ENCODE measurements at regions not wholly inside any gene's neighbourhood (a gene's known extent, or its start where the extent isn't known, plus 50 kb on each side); places are given as distances from the start of the nearest gene placed in this dataset.

DNA sequence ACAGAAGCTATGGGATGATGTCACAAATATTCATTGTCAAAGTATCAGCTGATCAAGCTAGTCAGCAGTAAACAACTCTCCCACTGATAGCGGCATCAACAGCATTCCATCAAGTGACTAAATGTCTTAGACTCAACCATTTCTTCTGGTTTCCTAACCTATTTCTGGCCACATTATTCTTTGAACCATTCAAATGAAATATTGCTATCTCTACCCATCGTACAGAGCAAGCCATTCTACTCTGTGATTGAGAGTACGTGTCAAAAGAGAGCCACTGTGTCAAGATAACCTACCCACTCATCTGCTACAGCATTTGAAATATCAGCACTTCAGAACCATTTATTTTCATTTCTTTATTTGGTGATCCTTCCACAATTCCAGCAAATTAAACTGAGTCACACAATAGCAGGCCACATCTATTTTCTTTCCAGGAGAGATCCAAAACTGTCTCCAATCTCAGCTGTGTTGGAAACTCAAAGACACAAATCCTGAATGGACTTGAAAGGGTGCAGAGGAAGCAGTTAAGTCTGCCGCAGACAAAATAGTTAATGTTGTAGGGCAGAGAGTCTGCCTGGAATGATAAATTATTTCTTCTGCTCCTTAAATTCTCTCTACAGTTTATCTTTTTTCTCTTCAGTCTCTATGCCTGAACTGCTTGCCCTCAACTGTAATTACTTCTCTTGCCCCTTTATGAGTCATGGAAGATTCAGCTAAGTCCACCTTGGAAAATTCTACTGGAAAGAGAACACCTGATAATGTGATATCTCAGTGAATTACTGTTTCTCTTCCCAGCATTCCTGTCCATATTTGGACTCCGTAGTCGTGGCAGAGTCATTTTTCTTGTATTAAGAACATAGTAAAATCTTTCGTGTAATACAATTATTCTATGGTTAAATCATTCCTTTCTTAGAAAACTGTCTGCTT, 364.8 kb downstream of the PDGFC start:
- TF ChIP-seq YY1 (IDR thresholded peaks at IDR 0.05; ENCODE audit: low read depth): no peak
- no peak for TF ChIP-seq EGR1 (IDR thresholded peaks at IDR 0.05)
- TF ChIP-seq ZBTB7A (IDR thresholded peaks at IDR 0.05; ENCODE audit: low read depth): no peak
- TF ChIP-seq RAD21 (IDR thresholded peaks at IDR 0.05; ENCODE audit: low read depth): no peak
- no peak for TF ChIP-seq TEAD4 (IDR thresholded peaks at IDR 0.05)
- TF ChIP-seq, protein P1, sequence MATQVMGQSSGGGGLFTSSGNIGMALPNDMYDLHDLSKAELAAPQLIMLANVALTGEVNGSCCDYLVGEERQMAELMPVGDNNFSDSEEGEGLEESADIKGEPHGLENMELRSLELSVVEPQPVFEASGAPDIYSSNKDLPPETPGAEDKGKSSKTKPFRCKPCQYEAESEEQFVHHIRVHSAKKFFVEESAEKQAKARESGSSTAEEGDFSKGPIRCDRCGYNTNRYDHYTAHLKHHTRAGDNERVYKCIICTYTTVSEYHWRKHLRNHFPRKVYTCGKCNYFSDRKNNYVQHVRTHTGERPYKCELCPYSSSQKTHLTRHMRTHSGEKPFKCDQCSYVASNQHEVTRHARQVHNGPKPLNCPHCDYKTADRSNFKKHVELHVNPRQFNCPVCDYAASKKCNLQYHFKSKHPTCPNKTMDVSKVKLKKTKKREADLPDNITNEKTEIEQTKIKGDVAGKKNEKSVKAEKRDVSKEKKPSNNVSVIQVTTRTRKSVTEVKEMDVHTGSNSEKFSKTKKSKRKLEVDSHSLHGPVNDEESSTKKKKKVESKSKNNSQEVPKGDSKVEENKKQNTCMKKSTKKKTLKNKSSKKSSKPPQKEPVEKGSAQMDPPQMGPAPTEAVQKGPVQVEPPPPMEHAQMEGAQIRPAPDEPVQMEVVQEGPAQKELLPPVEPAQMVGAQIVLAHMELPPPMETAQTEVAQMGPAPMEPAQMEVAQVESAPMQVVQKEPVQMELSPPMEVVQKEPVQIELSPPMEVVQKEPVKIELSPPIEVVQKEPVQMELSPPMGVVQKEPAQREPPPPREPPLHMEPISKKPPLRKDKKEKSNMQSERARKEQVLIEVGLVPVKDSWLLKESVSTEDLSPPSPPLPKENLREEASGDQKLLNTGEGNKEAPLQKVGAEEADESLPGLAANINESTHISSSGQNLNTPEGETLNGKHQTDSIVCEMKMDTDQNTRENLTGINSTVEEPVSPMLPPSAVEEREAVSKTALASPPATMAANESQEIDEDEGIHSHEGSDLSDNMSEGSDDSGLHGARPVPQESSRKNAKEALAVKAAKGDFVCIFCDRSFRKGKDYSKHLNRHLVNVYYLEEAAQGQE (IDR thresholded peaks at IDR 0.05; ENCODE audit: low read depth): no peak
- TF ChIP-seq NFIC (IDR thresholded peaks at IDR 0.05): no peak
- no peak for TF ChIP-seq TAF1 (IDR thresholded peaks at IDR 0.05; ENCODE audit: low read depth)
- no peak for TF ChIP-seq EP300 (IDR thresholded peaks at IDR 0.05; ENCODE audit: borderline replicate concordance)
- no peak for TF ChIP-seq FOXM1 (IDR thresholded peaks at IDR 0.05; ENCODE audit: borderline replicate concordance, low read depth)
- no peak for TF ChIP-seq TCF12 (IDR thresholded peaks at IDR 0.05; ENCODE audit: low read depth)
- TF ChIP-seq CEBPB (IDR thresholded peaks at IDR 0.05): no peak
- no peak for TF ChIP-seq CREB1 (IDR thresholded peaks at IDR 0.05; ENCODE audit: low read depth)
- TF ChIP-seq, protein P2, sequence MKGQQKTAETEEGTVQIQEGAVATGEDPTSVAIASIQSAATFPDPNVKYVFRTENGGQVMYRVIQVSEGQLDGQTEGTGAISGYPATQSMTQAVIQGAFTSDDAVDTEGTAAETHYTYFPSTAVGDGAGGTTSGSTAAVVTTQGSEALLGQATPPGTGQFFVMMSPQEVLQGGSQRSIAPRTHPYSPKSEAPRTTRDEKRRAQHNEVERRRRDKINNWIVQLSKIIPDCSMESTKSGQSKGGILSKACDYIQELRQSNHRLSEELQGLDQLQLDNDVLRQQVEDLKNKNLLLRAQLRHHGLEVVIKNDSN (IDR thresholded peaks at IDR 0.05): no peak
- TF ChIP-seq, protein P3, sequence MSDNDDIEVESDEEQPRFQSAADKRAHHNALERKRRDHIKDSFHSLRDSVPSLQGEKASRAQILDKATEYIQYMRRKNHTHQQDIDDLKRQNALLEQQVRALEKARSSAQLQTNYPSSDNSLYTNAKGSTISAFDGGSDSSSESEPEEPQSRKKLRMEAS (IDR thresholded peaks at IDR 0.05): no peak

DNA sequence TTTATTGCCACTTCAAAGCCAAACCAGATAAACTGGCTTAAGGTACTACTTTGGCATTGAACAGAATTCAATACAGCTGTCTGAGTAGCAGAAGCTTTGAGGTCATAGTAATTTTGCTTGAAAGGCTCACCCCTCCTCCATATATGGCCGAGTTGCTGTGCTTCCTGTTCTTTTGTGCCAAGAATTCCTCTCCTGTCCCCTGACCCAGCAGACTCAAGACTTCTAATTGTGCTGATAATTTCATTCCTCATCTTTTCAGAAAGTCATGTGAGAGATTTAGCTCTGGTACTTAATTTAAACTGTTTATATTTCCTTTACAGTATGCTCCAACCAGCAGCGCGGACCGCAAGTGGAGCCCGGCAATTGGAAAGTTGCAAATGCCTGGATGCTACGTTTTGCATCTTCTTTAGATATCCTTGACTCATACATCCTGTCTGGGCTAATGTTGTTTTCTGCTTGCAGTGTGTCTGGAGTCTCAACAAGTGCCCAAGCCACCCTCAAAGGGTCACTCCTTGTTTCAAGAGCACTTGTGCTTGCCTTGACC, 373.4 kb downstream of the PDGFC start:
- TF ChIP-seq YY1 (IDR thresholded peaks at IDR 0.05; ENCODE audit: low read depth) (no peak), NFIC (IDR thresholded peaks at IDR 0.05) (peak; percentile 30; the same call in 1 of the 2 replicates)

DNA sequence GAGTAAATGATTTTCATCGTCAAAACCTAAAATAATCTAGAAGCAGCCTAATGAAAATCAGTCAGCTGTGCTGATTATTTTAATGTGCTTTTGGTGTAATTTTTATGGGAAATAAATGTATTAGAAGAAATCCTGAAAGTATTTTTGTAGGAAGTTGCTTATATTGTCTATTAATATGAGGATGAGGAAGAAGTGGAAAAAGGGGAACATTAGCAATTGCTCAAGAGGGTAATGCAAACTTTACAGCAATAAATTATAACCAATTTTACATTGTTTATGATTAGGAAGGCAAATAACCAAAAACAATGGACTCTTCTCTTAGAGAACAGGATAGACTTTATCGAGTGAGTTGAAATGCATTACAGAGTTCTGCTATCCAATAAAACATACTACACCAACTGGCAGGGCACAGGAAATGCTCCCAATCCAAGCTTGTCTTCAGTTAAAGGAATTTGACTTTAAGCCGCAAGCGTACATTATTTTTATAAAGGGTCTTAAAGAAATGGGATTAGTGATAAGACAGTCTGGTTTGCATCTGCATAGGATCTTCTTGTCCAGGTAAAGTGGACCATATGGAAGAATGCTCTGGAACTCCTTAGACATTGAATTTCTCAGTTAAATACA, 374.8 kb downstream of the PDGFC start:
- TF ChIP-seq CEBPB (IDR thresholded peaks at IDR 0.05) (no peak), YY1 (IDR thresholded peaks at IDR 0.05; ENCODE audit: low read depth) (no peak), NFIC (IDR thresholded peaks at IDR 0.05) (no peak), TEAD4 (IDR thresholded peaks at IDR 0.05) (no peak), RAD21 (IDR thresholded peaks at IDR 0.05; ENCODE audit: low read depth) (no peak), EP300 (IDR thresholded peaks at IDR 0.05; ENCODE audit: borderline replicate concordance) (no peak), TCF12 (IDR thresholded peaks at IDR 0.05; ENCODE audit: low read depth) (no peak), ZBTB7A (IDR thresholded peaks at IDR 0.05; ENCODE audit: low read depth) (no peak), EGR1 (IDR thresholded peaks at IDR 0.05) (no peak), CREB1 (IDR thresholded peaks at IDR 0.05; ENCODE audit: low read depth) (no peak), TAF1 (IDR thresholded peaks at IDR 0.05; ENCODE audit: low read depth) (no peak), FOXM1 (IDR thresholded peaks at IDR 0.05; ENCODE audit: borderline replicate concordance, low read depth) (no peak)
- TF ChIP-seq, protein P3 (IDR thresholded peaks at IDR 0.05): no peak
- TF ChIP-seq, protein P1 (IDR thresholded peaks at IDR 0.05; ENCODE audit: low read depth): no peak
- TF ChIP-seq, protein P2 (IDR thresholded peaks at IDR 0.05): no peak

DNA sequence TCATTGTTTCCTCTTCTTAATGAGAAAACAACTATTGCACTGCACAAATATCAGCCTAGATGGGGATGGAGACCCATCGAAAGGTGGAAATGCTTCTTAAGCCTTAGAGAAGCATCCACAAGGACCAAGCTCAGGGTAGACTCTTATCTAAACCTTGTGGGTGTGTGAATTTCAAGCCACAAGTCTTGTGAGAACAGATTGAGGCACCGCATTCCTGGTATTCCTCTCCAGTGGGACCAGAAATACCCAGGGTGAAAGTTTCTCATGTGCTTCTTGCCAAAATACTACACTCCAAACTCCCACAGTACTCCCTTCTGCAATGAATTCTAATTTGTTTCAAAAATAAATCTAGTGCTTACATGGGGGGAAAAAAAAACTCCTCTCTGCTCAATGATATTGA, 375.6 kb downstream of the PDGFC start:
- TF ChIP-seq EP300 (IDR thresholded peaks at IDR 0.05; ENCODE audit: borderline replicate concordance): no peak

DNA sequence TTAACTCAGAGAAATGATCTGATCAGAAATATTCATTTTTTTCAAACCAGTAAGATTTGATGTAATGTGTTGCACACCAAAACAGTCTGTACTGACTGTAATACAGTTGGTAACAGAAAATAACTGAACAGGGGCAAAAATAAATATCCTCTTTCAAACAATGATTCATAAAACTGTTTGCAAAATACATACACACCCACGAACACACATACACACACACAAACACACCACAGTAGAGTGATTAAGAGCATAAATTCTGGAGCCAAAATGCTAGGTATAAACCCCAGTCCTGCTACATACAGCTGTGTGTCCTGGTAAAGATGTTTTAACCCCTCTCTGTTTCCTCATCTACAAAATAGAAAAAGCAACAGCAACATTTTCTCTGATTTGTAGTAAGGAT, 376.6 kb downstream of the PDGFC start:
- TF ChIP-seq ZBTB7A (IDR thresholded peaks at IDR 0.05; ENCODE audit: low read depth) (no peak), YY1 (IDR thresholded peaks at IDR 0.05; ENCODE audit: low read depth) (no peak), TAF1 (IDR thresholded peaks at IDR 0.05; ENCODE audit: low read depth) (no peak)
- TF ChIP-seq, protein P3 (IDR thresholded peaks at IDR 0.05): no peak

Data from Ishikawa (cell line).